SJSA1 (cell line): ENCODE measurements at regions not wholly inside any gene's neighbourhood (a gene's known extent, or its start where the extent isn't known, plus 50 kb on each side); places are given as distances from the start of the nearest gene placed in this dataset.

ENCODE experiments used
- DNase-seq, 2 experiments: peaks; one replicate each; pipeline ENCODE4 v3.0.0-alpha.2; 2015 to 2020; ENCODE audit warnings: low spot score in 2 of 2, low read depth in 1 of 2
- H3K27ac ChIP-seq: fragments of 250-450 bp; sonication (Bioruptor Pico); 2 replicates; pipeline ENCODE4 v1.5.1; 2020; ENCODE audit warnings: mild to moderate bottlenecking, moderate library complexity
- H3K27me3 ChIP-seq: fragments of 250-450 bp; sonication (Bioruptor Pico); replicated peaks from 2 replicates; pipeline ENCODE4 v1.5.1; 2020; ENCODE audit warnings: mild to moderate bottlenecking, moderate library complexity
- H3K36me3 ChIP-seq: fragments of 250-450 bp; sonication (Bioruptor Pico); 2 replicates; pipeline ENCODE4 v1.5.1; 2020; ENCODE audit warnings: mild to moderate bottlenecking
- H3K4me1 ChIP-seq: fragments of 250-450 bp; sonication (Bioruptor Pico); replicated peaks from 2 replicates; pipeline ENCODE4 v1.6.1; 2021; ENCODE audit warnings: mild to moderate bottlenecking
- H3K4me3 ChIP-seq: fragments of 250-450 bp; sonication (Bioruptor Pico); 2 replicates; pipeline ENCODE4 v1.5.1; 2020; ENCODE audit warnings: mild to moderate bottlenecking
- H3K9me3 ChIP-seq: fragments of 250-450 bp; sonication (Bioruptor Pico); replicated peaks from 2 replicates; pipeline ENCODE4 v1.5.1; 2020; ENCODE audit warnings: mild to moderate bottlenecking

DNA sequence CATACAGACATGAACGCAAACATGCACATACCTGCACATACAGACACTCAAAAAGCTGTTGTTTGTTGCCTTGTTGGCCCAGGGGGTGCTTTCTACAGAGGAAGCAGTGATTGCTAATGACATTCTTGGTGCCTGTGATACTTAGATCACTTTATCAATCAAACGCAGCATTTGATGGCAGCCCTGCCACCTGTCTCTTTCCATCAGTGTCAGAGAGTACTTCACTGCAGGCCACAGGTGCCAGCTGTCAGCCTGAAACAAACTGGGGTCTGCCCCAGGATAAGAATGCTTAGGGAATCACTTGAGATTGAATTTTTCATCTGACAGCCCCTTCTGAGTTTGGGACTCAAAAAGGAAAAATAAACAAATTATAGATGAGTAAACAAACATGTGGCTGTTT, 388.9 kb upstream of the SGCD start:
- Histone ChIP-seq H3K4me3 (no peak overlapping the region), H3K4me1 (no peaks in the 10 kb centered on the region), H3K9me3 (peaks cover 5% of the 10 kb centered on the region; the same call in 1 of the 2 replicates), H3K36me3 (no peaks in the 10 kb centered on the region), H3K27ac (no peak overlapping the region), H3K27me3 (no peaks in the 10 kb centered on the region)
- DNase-seq: no peak

DNA sequence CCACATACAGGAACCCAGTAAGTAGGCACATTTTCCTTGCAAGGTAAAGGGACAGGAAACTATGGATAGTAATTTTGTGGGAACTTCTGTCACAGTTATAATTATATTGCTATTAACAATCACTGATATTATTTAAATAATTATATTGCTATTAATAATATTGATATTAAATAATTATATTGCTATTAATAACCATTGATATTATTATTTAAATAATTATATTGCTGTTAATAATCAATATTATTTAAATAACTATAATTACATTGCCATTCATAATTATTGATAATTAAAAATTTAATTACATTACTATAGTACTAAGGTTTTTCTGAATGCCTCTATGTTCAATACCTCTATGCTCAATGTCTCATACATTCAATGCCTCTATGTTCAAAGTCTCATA, 385.6 kb upstream of the SGCD start:
- Histone ChIP-seq H3K27ac (no peak overlapping the region), H3K27me3 (no peaks in the 10 kb centered on the region), H3K36me3 (no peaks in the 10 kb centered on the region), H3K9me3 (no peaks in the 10 kb centered on the region), H3K4me1 (no peaks in the 10 kb centered on the region), H3K4me3 (no peak overlapping the region)
- DNase-seq: no peak

DNA sequence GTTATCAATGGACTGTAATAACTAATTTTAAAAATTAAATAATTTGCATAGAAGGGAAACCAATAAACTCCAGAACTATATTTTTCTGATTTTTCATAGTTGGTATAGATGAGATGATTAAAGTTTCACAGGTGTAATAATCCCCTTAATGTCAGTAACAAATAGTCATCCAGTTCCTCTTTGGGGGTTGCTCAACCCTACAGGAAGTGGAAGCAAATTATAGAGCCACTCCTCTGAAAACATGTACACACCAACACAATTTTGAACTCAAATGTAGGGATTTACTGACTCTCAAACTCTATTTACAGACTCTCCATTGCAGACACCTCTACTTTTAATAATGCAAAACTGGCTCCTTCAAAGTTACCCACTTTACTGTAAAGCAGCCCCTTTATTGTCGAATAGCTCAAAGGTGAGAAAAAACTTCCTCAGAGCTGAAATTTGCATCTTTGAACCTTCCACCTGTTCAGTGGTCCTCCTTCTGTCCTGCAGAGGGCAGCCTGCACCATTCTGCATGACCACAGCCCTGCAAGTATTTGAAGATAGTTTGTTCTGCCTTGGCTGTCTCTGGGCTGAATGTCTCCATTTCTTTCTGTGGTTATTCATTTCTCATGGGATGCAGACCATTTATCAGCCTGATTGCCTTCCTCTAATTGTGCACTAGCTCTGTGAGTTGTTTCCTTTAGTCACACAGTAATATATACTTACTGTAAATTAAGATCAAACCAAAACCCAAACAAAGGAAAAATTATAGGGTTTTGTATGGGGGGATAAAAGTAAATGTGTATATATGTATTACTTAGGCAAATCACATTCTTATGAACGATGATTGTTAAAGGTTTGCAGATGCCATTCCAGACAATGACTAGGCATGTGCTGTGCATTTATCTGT, 383.2 kb upstream of the SGCD start:
- Histone ChIP-seq H3K4me3 (no peak overlapping the region), H3K27me3 (no peaks in the 10 kb centered on the region), H3K9me3 (no peaks in the 10 kb centered on the region), H3K27ac (no peak overlapping the region), H3K36me3 (no peaks in the 10 kb centered on the region), H3K4me1 (no peaks in the 10 kb centered on the region)
- DNase-seq: no peak

DNA sequence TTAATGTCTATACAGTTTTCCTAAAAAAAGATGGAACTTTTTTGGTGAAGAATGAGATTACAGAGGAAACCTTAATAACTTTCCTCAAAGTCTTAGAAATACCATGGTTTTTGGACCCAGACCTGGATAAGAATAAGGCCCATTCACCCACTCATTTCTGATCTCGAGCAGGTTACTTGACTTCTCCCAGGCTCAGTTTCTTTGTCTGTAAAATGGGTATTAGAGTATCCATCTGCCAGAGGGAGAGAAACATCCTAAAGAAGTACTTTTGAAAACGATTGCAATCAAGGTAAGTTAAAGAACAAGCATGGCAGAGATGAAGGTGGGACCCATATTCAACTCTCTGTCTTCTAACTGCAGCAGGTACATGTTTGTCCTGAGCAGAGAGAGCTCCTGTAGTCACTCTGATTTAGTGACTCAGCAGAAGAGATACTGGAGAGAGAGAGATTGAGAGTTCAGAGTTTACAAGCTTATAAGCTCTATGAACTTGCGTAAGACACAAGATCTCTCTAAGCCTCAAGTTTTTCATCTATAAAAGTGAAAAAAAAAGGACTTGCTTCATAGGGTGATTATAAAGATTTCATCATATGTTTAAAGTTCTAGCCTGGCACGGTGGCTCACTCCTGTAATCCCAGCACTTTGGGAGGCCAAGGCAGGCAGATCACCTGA, 379.4 kb upstream of the SGCD start:
- no peaks in the 10 kb centered on the region; the same call in 1 of the 2 replicates for H3K9me3 ChIP-seq
- no peaks in the 10 kb centered on the region for H3K27me3 ChIP-seq
- no peaks in the 10 kb centered on the region for H3K4me1 ChIP-seq
- no peaks in the 10 kb centered on the region for H3K36me3 ChIP-seq
- DNase-seq: no peak
- H3K27ac ChIP-seq: no peak overlapping the region
- H3K4me3 ChIP-seq: no peak overlapping the region

DNA sequence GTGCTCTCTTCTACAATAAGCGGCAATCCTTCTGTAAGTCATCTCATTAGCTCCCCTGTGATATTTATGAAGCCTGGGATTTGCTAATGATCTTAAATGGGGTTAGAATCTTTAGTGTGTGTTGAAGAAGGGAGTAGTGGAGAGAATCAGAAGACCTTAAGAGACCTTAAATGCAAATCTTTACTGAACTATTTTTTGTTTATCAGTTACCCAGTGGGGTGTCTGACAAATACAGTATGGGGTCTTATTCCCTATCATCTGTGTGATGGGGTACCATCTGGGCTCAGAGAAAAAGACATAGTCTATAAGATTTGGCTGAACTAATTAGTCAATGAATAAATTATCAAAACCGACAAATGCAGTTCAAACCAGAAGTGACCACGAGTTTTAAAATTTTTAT, 378.4 kb upstream of the SGCD start:
- Histone ChIP-seq H3K27me3 (no peaks in the 10 kb centered on the region), H3K36me3 (no peaks in the 10 kb centered on the region), H3K27ac (no peak overlapping the region), H3K4me3 (no peak overlapping the region), H3K4me1 (no peaks in the 10 kb centered on the region), H3K9me3 (no peaks in the 10 kb centered on the region; the same call in 1 of the 2 replicates)
- no peak for DNase-seq

DNA sequence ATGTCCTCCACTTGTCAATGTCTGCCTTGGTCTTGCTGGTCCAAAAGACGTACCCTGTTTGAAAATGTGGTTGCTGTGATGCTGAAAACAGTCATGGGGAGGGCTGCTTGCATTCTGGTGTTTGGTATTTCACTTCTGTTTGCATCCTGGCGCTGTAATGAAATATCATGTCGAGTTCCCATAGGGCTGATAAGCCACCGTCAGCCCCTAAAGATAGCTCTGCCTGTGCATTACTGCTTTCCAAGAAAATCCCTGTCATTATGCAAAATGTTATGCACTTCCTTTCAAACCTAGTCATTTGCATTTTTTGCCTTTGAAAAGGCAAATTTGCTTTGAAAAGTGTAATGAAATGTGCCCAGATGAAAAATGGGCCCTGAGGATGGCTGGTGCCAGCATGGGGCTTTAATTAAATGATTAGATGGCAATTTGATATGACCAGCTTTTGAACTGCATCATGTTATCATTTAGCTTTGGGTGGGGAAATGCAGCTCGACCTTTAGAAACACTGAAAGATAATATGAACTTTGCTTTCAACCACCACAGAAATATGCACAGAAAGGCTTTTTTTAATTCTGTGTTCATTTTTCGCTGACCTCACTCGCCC, 374.4 kb upstream of the SGCD start:
- no peaks in the 10 kb centered on the region for H3K27me3 ChIP-seq
- H3K27ac ChIP-seq: no peak overlapping the region
- H3K9me3 ChIP-seq: no peaks in the 10 kb centered on the region; the same call in 1 of the 2 replicates
- no peak for DNase-seq
- no peak overlapping the region for H3K4me3 ChIP-seq
- H3K4me1 ChIP-seq: no peaks in the 10 kb centered on the region
- no peaks in the 10 kb centered on the region for H3K36me3 ChIP-seq

DNA sequence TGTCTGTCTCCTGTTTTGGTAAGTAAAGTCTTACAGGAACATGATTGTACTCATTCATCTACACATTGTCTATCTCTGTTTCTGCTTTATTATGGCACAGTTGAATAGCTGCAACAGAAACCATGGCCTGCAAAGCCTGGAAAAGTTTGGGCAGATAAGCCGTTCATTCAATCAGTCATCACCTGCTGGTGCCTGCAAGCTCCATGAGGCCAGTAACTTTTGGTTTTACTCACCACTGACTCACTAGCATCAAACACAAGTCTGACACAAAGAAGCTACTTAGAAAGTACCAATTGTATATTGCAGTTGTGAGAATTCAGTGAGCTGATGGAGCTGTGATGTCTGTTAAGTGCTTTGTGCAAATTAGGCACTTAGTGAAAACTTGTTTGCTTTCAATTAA, 373.6 kb upstream of the SGCD start:
- H3K4me3 ChIP-seq: no peak overlapping the region
- H3K27me3 ChIP-seq: no peaks in the 10 kb centered on the region
- DNase-seq: no peak
- H3K9me3 ChIP-seq: no peaks in the 10 kb centered on the region; the same call in 1 of the 2 replicates
- no peaks in the 10 kb centered on the region for H3K36me3 ChIP-seq
- no peaks in the 10 kb centered on the region for H3K4me1 ChIP-seq
- H3K27ac ChIP-seq: no peak overlapping the region

DNA sequence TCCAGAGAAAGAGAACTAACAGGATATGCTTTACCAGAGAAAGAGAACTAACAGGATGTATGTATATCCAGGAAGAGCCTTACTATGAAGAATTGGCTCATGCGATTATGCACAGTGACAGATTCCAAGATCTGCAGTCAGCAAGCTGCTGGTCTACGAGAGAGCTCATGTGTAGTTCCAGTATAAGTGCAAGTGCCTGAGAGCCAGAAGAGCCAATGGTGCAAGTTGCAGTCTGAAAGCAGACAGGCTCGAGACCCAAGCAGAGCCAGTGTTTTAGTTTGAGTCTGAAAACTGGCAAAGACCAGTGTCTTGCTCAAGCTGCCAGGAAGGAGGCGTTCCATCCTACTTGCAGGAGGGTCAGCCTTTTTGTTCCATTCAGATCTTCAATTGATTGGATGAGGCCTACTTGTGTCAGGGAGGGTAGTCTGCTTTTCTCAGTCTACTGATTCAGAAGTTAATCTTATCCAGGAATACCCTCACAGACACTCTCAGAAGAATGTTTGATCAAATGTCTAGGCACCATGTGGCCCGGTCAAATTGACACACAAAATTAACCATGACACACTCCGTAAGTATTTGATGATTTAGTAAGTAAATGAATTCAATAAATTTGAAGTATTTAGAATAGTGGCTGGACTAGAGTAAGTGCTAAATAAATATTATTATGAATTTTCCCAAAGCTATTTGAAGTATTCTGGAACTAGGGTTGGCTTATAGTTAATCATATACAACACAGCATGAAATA, 372.1 kb upstream of the SGCD start:
- Histone ChIP-seq H3K27ac (no peak overlapping the region), H3K27me3 (no peaks in the 10 kb centered on the region), H3K36me3 (no peaks in the 10 kb centered on the region), H3K9me3 (no peaks in the 10 kb centered on the region; the same call in 1 of the 2 replicates), H3K4me3 (no peak overlapping the region), H3K4me1 (no peaks in the 10 kb centered on the region)
- no peak for DNase-seq

DNA sequence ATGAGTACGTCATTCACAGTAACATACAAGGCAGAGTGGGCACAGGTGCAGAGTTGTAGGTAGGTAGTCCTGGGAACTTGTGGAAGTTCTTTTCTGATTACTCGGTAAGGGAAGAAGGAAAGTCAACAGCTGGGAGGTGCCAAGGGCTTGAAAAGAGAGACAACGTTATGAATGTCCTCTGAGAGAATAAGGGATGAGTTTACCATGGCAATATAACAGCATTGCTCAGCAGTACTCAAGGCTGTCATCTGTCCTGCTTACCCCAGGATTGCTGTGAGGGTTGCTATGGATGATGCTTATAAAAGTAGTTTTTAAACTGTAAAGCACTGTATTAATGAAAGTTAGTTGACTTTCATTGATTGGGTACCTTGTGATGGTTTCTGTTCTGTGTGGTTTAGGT, 369.1 kb upstream of the SGCD start:
- H3K4me3 ChIP-seq: no peak overlapping the region
- H3K9me3 ChIP-seq: no peaks in the 10 kb centered on the region; the same call in 1 of the 2 replicates
- H3K36me3 ChIP-seq: no peaks in the 10 kb centered on the region
- no peaks in the 10 kb centered on the region for H3K27me3 ChIP-seq
- no peaks in the 10 kb centered on the region for H3K4me1 ChIP-seq
- no peak overlapping the region for H3K27ac ChIP-seq
- DNase-seq: no peak

DNA sequence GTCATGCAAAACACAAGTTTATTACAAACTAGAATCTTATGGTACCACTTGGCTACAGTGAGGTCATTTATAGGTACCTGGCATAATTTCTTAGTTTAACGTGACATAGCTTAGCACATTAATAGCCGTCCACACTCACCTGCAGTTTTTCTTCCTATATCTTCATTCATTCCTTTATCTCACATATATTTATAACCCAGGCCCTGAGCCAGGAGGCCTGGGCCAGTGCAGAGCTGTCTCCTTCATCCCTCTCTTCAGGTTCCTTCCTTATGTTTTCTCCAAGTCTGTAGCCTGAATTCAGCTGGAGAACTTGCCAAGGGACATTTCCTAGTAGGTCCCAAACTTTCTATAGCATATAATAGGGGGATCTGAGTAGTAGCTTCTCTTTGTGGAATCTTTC, 367.9 kb upstream of the SGCD start:
- no peaks in the 10 kb centered on the region for H3K36me3 ChIP-seq
- no peaks in the 10 kb centered on the region; the same call in 1 of the 2 replicates for H3K9me3 ChIP-seq
- no peaks in the 10 kb centered on the region for H3K4me1 ChIP-seq
- no peak for DNase-seq
- no peak overlapping the region for H3K27ac ChIP-seq
- no peak overlapping the region for H3K4me3 ChIP-seq
- no peaks in the 10 kb centered on the region for H3K27me3 ChIP-seq

DNA sequence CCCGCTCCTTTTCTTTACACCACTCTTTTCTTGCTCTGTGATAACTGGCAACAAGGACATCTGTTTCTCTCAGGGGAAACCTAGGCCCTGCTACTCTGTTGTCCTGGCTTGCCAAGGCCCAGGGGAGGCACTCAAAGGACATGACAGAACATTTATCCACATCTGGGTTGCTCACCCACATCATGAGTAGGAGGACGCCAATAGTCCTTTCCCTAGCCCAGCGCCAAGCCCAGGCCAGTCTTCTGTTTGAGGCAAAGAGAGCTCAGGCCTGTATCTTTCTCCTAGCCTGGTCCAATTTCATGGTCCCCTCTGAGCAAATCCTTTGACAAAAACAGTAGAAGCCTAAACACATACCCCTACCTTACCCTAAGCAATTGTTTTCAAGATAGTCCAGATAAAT, 366.8 kb upstream of the SGCD start:
- no peaks in the 10 kb centered on the region for H3K4me1 ChIP-seq
- H3K27me3 ChIP-seq: no peaks in the 10 kb centered on the region
- no peaks in the 10 kb centered on the region; the same call in 1 of the 2 replicates for H3K9me3 ChIP-seq
- no peak overlapping the region for H3K4me3 ChIP-seq
- no peaks in the 10 kb centered on the region for H3K36me3 ChIP-seq
- no peak for DNase-seq
- H3K27ac ChIP-seq: no peak overlapping the region

DNA sequence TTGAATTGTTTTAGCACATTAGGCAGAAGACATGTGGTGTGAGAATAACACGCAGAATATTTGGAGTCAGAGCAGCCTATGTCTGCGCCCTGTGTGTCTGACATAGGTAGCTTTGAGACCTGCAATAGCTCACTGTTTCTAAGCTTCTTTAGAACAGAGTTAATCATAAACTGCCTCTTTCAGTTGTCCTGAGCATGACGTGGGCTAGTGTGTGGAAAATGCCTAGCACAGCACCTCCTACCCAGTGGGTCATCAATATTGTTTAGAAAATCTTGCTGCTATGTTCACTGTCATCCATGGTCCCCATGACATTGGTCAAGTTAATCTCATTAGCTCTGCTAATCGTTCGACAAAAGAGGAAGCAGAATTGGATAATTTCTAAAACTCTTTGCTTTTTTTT, 357.4 kb upstream of the SGCD start:
- DNase-seq: no peak
- peaks cover 7% of the 10 kb centered on the region; the same call in 1 of the 2 replicates for H3K9me3 ChIP-seq
- H3K4me3 ChIP-seq: no peak overlapping the region
- 0 out of 2 replicates have a peak, but pooled peaks cover 3% of the 10 kb centered on the region for H3K27me3 ChIP-seq
- no peaks in the 10 kb centered on the region for H3K36me3 ChIP-seq
- H3K4me1 ChIP-seq: no peaks in the 10 kb centered on the region
- no peak overlapping the region for H3K27ac ChIP-seq

DNA sequence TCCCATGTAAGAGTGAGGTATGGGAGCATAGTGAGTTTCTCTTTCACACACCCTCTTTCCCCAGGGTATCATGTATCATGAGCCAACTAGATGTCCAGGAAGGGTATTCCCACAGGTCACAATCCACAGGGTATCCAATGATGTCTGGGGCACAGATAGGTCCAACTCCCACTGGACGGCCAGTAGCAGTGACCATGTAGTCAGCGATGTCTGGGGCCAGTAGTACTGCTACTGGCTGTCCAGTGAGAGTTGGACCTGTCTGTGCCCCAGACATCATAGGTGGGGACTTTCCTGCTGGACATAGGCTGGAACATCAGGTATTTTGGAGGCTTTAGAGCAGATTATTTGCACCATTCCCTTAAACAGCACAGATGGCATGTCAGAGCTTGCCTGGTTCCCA, 352.6 kb upstream of the SGCD start:
- Histone ChIP-seq H3K36me3 (no peaks in the 10 kb centered on the region), H3K27me3 (no peaks in the 10 kb centered on the region)
- no peak for DNase-seq

More for the DNA sequence above, 352.6 kb upstream of the SGCD start:
- no peak overlapping the region for H3K27ac ChIP-seq
- H3K9me3 ChIP-seq: peaks cover 2% of the 10 kb centered on the region; the same call in 1 of the 2 replicates
- H3K4me3 ChIP-seq: no peak overlapping the region
- H3K4me1 ChIP-seq: no peaks in the 10 kb centered on the region
